Panc1 (cell line): ENCODE measurements at regions not wholly inside any gene's neighbourhood (a gene's known extent, or its start where the extent isn't known, plus 50 kb on each side); places are given as distances from the start of the nearest gene placed in this dataset.
"Not testable (repeated sequence)": the region's sequence is repeated elsewhere in the genome, so short reads cannot be mapped to it uniquely, and the experiment has no call there.

Experiments
- ATAC-seq: fragments of 200-7000 bp; cut with Tn5 transposase; 2 replicates; pipeline ENCODE4 v1.9.1; 2020; ENCODE audit warnings: mild to moderate bottlenecking, moderate library complexity
- BruUV-seq: library from RNA; stranded (reverse); fragments of 400-500 nt; replicated peaks from 2 replicates; lab custom pipeline; 2021; lab: Mats Ljungman, UMichigan
- CTCF ChIA-PET: fragments of 300-600 bp; sonication (Branson Sonifier 250); formaldehyde crosslinking; loops from one replicate; lab custom pipeline; 2022; ENCODE audit warnings: antibody characterized with exemption; lab: Charles Lee
- POLR2A ChIA-PET: fragments of 300-600 bp; sonication (Branson Sonifier 250); formaldehyde crosslinking; loops from one replicate; lab custom pipeline; 2022; ENCODE audit warnings: antibody characterized with exemption; lab: Charles Lee
- DNase-seq: peaks from one replicate; pipeline ENCODE4 v3.0.0-alpha.2; 2010; ENCODE audit warnings: low read depth, low spot score
- H3K27ac ChIP-seq: 2 replicates; pipeline ENCODE4 v1.5.1; 2011; ENCODE audit warnings: mild to moderate bottlenecking, low read length, inconsistent platforms
- H3K27me3 ChIP-seq: fragments of 200-500 bp; sonication (Bioruptor generic); 2 replicates; pipeline ENCODE4 v1.6.0; 2014; ENCODE audit warnings: low read length, inconsistent platforms; ENCODE audit not compliant: control insufficient read depth, insufficient read depth
- H3K36me3 ChIP-seq: fragments of 200-500 bp; sonication (Bioruptor generic); 2 replicates; pipeline ENCODE4 v1.5.1; 2014; ENCODE audit warnings: inconsistent platforms, mild to moderate bottlenecking, low read length, moderate library complexity; ENCODE audit not compliant: control insufficient read depth, insufficient read depth
- H3K4me1 ChIP-seq: 2 replicates; pipeline ENCODE4 v1.5.1; 2011; ENCODE audit warnings: inconsistent platforms, mild to moderate bottlenecking, low read length, moderate library complexity; ENCODE audit not compliant: control insufficient read depth, insufficient read depth
- H3K4me3 ChIP-seq, 2 experiments: 2 replicates each; pipeline ENCODE4 v1.5.1; 2011 to 2012; ENCODE audit warnings: low read depth in 2 of 2, low read length in 2 of 2, mild to moderate bottlenecking in 2 of 2, inconsistent platforms in 1 of 2, moderate library complexity in 1 of 2
- H3K9me3 ChIP-seq: fragments of 200-500 bp; sonication (Bioruptor generic); 2 replicates; pipeline ENCODE4 v1.5.1; 2014; ENCODE audit warnings: low read depth, mild to moderate bottlenecking, inconsistent platforms, low read length, moderate library complexity; ENCODE audit not compliant: control insufficient read depth, insufficient read depth
- in situ Hi-C: cut with HindIII; loops from 2 replicates; pipeline ENCODE4 v1.10.0; 2016; ENCODE audit warnings: low sequenced_read_pairs, low pct_unique_long_range_greater_than_20kb
- intact Hi-C: fragments of 100-400 bp; cut with micrococcal nuclease; formaldehyde crosslinking; loops from one replicate; pipeline ENCODE4 v1.10.0; 2022; ENCODE audit not compliant: unreplicated experiment

DNA sequence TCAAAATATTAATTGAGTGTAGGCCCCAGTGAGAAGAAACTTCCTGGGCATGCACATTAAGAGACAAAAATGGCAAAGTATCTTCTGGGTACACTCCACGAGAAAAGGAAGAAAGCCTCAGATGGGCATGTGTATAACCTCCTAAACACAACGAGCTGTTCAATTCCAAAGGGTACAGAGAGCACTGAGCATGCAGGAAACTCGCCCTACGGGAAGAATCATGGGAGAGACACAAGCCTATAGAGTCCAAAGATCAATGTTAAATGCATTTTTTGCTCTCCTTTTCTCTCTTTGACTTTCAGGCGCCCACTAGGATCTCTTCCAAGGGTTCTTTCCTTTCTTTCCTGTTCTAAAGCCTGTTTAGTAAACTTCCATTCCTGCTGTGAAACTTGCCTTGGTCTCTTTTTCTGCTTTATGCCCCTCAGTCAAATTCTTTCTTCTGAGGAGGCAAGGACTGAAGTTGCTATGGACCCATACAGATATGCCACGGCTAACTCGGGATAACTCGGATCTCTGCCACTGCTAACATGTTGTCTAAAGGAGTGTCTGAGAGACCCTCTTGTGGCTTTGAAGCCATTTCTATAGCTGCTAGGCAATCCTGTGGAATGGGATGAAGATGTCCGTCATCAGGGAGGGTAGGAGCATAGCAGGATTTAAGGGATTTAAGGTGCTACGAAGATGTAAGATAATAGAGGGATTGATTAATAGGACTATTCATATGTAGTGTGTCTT lies 99.5 kb upstream of the MTLN start:
- H3K4me3 ChIP-seq, H3K36me3 ChIP-seq, CTCF ChIA-PET, DNase-seq, H3K9me3 ChIP-seq, H3K27me3 ChIP-seq, H3K27ac ChIP-seq, intact Hi-C loops, BruUV-seq, POLR2A ChIA-PET, in situ Hi-C loops, H3K4me1 ChIP-seq: not testable (repeated sequence)
- 0 out of 2 replicates have a peak, but pooled peaks have one; percentile 55 for ATAC-seq

DNA sequence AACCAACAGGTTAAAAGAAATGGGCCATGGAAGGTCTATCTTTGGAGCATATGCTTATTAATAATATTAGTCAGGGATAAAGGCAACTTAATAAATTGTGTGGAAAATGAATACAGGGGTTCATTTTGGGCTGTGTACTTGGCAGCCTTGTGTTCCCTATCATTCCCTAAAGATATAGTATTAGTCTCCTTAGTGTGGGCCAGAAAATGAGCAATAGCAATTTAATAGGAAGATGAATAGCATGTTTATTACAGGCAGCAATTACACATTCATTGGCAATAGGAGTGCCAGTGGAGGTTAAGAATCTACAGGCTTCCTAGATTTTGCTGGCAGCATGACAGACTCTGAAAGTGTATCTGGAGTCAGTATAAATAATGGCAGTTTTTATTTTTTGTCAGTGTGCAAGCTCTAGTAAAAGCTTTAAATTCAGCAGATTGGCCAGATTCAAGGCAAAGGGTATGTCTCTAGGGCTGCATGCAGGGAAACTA lies 98.7 kb upstream of the MTLN start:
- H3K9me3 ChIP-seq, POLR2A ChIA-PET, H3K27ac ChIP-seq, H3K4me1 ChIP-seq, CTCF ChIA-PET, DNase-seq, H3K27me3 ChIP-seq, in situ Hi-C loops, H3K36me3 ChIP-seq, BruUV-seq, intact Hi-C loops, H3K4me3 ChIP-seq, ATAC-seq: not testable (repeated sequence)

DNA sequence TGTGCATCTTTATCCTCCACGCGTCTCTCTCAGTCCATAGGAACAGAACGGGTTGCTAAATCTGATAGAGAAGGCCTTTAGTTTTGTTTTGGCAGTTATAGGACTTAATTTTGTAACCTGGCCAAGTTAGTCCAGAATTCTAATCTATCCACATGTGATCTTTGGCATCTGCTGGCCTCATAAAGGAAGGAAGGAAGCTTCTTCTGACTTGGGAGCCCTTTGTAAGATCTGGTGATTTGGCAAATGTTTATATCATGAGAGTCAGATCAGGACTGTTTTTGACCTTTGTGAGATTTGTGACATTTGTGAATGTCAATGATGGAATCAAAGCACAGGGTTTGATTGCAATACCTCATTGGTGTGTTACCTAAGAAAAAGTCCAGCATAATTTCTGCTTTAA lies 96.4 kb upstream of the MTLN start:
- H3K4me3 ChIP-seq, BruUV-seq, CTCF ChIA-PET, H3K27me3 ChIP-seq, ATAC-seq, H3K36me3 ChIP-seq, in situ Hi-C loops, DNase-seq, intact Hi-C loops, H3K27ac ChIP-seq, H3K9me3 ChIP-seq, POLR2A ChIA-PET, H3K4me1 ChIP-seq: not testable (repeated sequence)

DNA sequence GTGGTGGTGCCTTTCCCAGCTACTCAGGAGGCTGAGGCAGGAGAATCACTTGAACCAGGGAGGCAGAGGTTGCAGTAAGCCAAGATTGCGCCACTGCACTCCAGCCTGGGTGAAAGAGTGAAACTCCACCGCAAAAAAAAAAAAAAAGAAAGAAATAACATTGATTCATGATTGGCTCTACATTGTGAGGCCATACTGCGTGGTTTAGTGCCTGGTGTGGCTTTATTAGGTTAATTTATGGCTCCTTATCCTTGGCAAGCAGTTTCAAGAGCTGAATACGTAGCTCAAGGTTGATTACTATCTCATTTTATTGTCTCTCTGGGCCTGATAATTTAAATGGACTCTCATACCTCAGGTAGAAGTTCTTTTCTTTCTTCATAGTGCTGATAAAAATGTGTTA lies 80.5 kb upstream of the MTLN start:
- H3K27ac ChIP-seq, H3K4me1 ChIP-seq, H3K4me3 ChIP-seq, BruUV-seq, H3K27me3 ChIP-seq, H3K9me3 ChIP-seq, POLR2A ChIA-PET, H3K36me3 ChIP-seq, in situ Hi-C loops, CTCF ChIA-PET, ATAC-seq, DNase-seq, intact Hi-C loops: not testable (repeated sequence)

DNA sequence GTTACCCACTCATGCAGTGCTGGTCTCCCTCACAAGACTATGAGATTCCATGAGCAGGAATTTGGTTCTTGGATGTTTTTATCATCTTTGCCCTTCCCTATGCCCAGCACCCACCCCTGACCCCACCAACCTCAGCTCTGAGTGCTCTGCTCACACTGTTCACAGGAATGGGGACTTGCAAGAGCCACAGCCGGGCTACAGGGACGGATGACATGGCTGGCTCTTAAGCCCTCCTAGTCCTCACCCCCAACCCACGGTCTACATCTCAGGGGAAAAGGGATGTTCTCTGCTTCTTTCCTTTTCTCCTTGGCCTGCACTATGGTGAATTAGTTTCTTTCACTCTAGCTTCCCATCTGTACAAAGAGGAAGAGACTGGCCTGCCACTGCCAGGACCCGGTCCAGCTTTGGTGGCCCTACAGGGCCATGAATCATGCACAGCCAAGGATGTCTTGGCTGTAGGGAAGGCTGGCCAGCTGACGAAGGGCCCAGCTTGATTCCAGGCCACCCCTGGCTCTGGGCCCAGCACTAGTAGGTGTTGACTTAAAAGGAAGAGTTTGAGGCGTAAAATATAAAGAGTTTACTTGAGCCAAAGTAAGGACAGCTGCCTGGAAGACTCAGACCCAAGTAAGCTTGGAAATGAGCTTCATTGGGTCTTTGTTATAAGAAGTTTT lies 79.7 kb upstream of the MTLN start:
- H3K4me1 ChIP-seq, H3K9me3 ChIP-seq, H3K4me3 ChIP-seq, H3K36me3 ChIP-seq, H3K27me3 ChIP-seq, in situ Hi-C loops, DNase-seq, POLR2A ChIA-PET, BruUV-seq, CTCF ChIA-PET, H3K27ac ChIP-seq, intact Hi-C loops, ATAC-seq: not testable (repeated sequence)

DNA sequence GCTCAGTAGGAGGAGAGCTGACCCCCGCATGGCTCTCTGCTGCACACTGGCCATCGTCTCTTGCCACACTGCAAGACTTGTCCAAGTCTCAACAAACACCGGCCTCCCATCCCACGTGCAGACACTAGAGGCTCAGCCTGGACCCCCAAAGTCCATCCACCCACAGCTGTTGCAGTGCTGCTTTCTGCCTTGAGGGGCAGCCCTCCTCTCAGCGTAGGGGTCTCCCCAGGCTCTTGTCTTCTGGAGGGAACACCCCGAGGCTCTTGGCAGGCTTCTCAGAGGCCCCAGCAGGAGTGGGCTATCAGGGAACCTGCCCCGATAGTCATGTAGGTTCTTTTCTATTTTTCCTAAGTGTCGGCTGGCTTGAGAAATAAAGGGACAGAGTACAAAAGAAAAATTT lies 75.5 kb upstream of the MTLN start:
- H3K4me1 ChIP-seq, intact Hi-C loops, H3K36me3 ChIP-seq, H3K9me3 ChIP-seq, POLR2A ChIA-PET, CTCF ChIA-PET, ATAC-seq, in situ Hi-C loops, DNase-seq, H3K27ac ChIP-seq, BruUV-seq, H3K27me3 ChIP-seq, H3K4me3 ChIP-seq: not testable (repeated sequence)

DNA sequence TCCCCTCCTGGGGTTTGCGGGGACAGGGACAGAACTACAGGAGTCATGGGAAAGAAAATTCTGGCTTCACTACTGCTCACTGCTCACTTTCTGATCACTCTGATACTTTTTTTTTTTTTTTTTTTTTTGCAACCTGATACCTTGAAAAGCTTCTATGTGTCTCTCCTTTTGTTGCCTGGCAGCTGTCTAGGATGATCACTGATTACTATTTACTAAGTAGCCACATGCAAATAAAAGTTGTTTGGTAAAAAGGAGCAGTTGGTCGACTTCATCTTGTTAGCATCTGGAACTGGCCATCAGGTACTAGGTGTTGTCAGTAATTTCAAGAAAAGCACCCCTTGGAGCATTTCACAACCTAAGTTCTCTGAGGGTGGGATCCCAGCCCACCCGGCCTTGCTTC lies 74.9 kb upstream of the MTLN start:
- H3K36me3 ChIP-seq, H3K4me3 ChIP-seq, in situ Hi-C loops, DNase-seq, CTCF ChIA-PET, BruUV-seq, POLR2A ChIA-PET, H3K9me3 ChIP-seq, H3K27ac ChIP-seq, H3K4me1 ChIP-seq, H3K27me3 ChIP-seq, ATAC-seq, intact Hi-C loops: not testable (repeated sequence)
